WTC11 (cell line): ENCODE measurements at regions not wholly inside any gene's neighbourhood (a gene's known extent, or its start where the extent isn't known, plus 50 kb on each side); places are given as distances from the start of the nearest gene placed in this dataset.

Source experiments
- ATAC-seq: fragments of 200-7000 bp; cut with Tn5 transposase; 2 replicates; pipeline ENCODE4 v1.10.0; 2021; ENCODE audit warnings: mild to moderate bottlenecking, moderate library complexity
- CTCF ChIA-PET: fragments of 300-600 bp; sonication (Branson Sonifier 250); formaldehyde crosslinking; loops from one replicate; lab custom pipeline; 2021; ENCODE audit warnings: antibody characterized with exemption; lab: Charles Lee
- POLR2A ChIA-PET: fragments of 350-600 bp; sonication (Branson Sonifier 250); formaldehyde crosslinking; loops from one replicate; lab custom pipeline; 2021; ENCODE audit warnings: antibody characterized with exemption; lab: Charles Lee
- DNase-seq: peaks from one replicate; pipeline ENCODE4 v3.0.0; 2021; ENCODE audit warnings: low spot score
- H3K27ac Mint-ChIP-seq: 2 replicates; pipeline ENCODE4 v1.8.0; 2021; ENCODE audit warnings: mixed read lengths
- H3K27me3 Mint-ChIP-seq: 2 replicates; pipeline ENCODE4 v1.8.0; 2021; ENCODE audit warnings: low read depth, mild to moderate bottlenecking, moderate library complexity, mixed read lengths
- H3K36me3 Mint-ChIP-seq: 2 replicates; pipeline ENCODE4 v1.8.0; 2021; ENCODE audit warnings: mixed read lengths
- H3K4me1 Mint-ChIP-seq: 2 replicates; pipeline ENCODE4 v1.8.0; 2022; ENCODE audit warnings: mixed read lengths
- H3K4me3 Mint-ChIP-seq: 2 replicates; pipeline ENCODE4 v1.8.0; 2021; ENCODE audit warnings: mild to moderate bottlenecking, moderate library complexity, mixed read lengths
- H3K9me3 Mint-ChIP-seq: 2 replicates; pipeline ENCODE4 v1.8.0; 2021; ENCODE audit warnings: mixed read lengths
- CREB1 ChIP-seq: sonication (generic); formaldehyde crosslinking; IDR thresholded peaks from 2 replicates; pipeline ENCODE4 v1.8.0; 2023; ENCODE audit warnings: mild to moderate bottlenecking, missing genetic modification reagents
- FOXP1 ChIP-seq: sonication (generic); formaldehyde crosslinking; IDR thresholded peaks from 2 replicates; pipeline ENCODE4 v1.8.0; 2022; ENCODE audit warnings: missing genetic modification reagents, mild to moderate bottlenecking, moderate library complexity, borderline replicate concordance
- JUN ChIP-seq: sonication (generic); formaldehyde crosslinking; IDR thresholded peaks from 2 replicates; pipeline ENCODE4 v1.8.0; 2023; ENCODE audit warnings: mild to moderate bottlenecking, missing genetic modification reagents
- MYBL2 ChIP-seq: sonication (generic); formaldehyde crosslinking; IDR thresholded peaks from 2 replicates; pipeline ENCODE4 v1.8.1; 2023; ENCODE audit warnings: mild to moderate bottlenecking, moderate library complexity, missing genetic modification reagents
- NFATC4 ChIP-seq: fragments of 250-450 bp; sonication (Bioruptor Pico); IDR thresholded peaks from 2 replicates; pipeline ENCODE4 v1.9.0; 2021; ENCODE audit warnings: mild to moderate bottlenecking
- NR1H2 ChIP-seq: sonication (generic); formaldehyde crosslinking; IDR thresholded peaks from 2 replicates; pipeline ENCODE4 v1.9.0; 2021; ENCODE audit warnings: mild to moderate bottlenecking, moderate library complexity, missing genetic modification reagents
- NR2C2 ChIP-seq: sonication (generic); formaldehyde crosslinking; IDR thresholded peaks from 2 replicates; pipeline ENCODE4 v1.8.0; 2022; ENCODE audit warnings: mild to moderate bottlenecking, missing genetic modification reagents
- ZBTB21 ChIP-seq: sonication (generic); formaldehyde crosslinking; IDR thresholded peaks from 2 replicates; pipeline ENCODE4 v1.8.1; 2023; ENCODE audit warnings: mild to moderate bottlenecking, missing genetic modification reagents, borderline replicate concordance
- TF ChIP-seq, protein P1 (sequence below): sonication (generic); formaldehyde crosslinking; IDR thresholded peaks from 2 replicates; pipeline ENCODE4 v1.8.1; 2022; ENCODE audit warnings: missing genetic modification reagents, borderline replicate concordance
- TF ChIP-seq, protein P2 (sequence below): fragments of 250-450 bp; sonication (Bioruptor Pico); conservative IDR thresholded peaks from 2 replicates; pipeline ENCODE4 v1.9.0; 2021; ENCODE audit warnings: mild to moderate bottlenecking
- TF ChIP-seq, protein P3 (sequence below): sonication (generic); formaldehyde crosslinking; IDR thresholded peaks from 2 replicates; pipeline ENCODE4 v1.8.0; 2023; ENCODE audit warnings: missing genetic modification reagents
- TF ChIP-seq, protein P4 (sequence below): sonication (generic); formaldehyde crosslinking; IDR thresholded peaks from 2 replicates; pipeline ENCODE4 v1.8.1; 2022; ENCODE audit warnings: mild to moderate bottlenecking, missing genetic modification reagents, moderate library complexity, borderline replicate concordance
- TF ChIP-seq, protein P5 (sequence below): fragments of 250-450 bp; sonication (Bioruptor Pico); IDR thresholded peaks from 2 replicates; pipeline ENCODE4 v1.9.0; 2021; ENCODE audit warnings: moderate library complexity, mild to moderate bottlenecking, inconsistent platforms, borderline replicate concordance
- TF ChIP-seq, protein P6 (sequence below): sonication (generic); formaldehyde crosslinking; IDR thresholded peaks from 2 replicates; pipeline ENCODE4 v1.8.0; 2023; ENCODE audit warnings: missing genetic modification reagents, mild to moderate bottlenecking, borderline replicate concordance
- TF ChIP-seq, protein P7 (sequence below): sonication (generic); formaldehyde crosslinking; IDR thresholded peaks from 2 replicates; pipeline ENCODE4 v1.8.1; 2022; ENCODE audit warnings: low read depth, mild to moderate bottlenecking, moderate library complexity, missing genetic modification reagents, borderline replicate concordance
- TF ChIP-seq, protein P8 (sequence below): fragments of 250-450 bp; sonication (Bioruptor Pico); IDR thresholded peaks from 2 replicates; pipeline ENCODE4 v1.8.0; 2021; ENCODE audit warnings: mild to moderate bottlenecking
- TF ChIP-seq, protein P9 (sequence below): sonication (generic); formaldehyde crosslinking; IDR thresholded peaks from 2 replicates; pipeline ENCODE4 v1.8.0; 2022; ENCODE audit warnings: mild to moderate bottlenecking, missing genetic modification reagents

DNA sequence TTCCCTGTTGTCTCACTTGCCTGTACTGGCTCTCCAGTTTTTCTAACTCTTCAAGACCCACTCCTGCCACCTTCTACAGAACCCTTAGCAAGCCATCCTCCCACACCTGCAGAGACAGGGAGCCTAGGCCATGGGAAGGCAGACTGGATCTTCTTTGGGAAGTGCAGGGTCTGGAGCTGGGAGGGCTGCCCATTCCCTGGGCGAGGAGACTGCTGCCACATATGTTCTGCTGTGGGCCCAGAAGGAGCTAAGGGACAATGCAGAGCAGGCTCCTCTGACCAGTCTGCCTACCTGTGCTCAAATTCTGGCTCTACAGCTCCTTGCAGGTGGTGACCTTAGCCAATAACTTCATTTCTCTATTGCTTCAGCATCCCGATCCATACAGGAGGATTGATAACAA is 152.1 kb upstream of the CELF4 start:
- no peak for DNase-seq
- H3K27me3 Mint-ChIP-seq: peaks cover 3% of the 10 kb centered on the region; the same call in 1 of the 2 replicates
- H3K9me3 Mint-ChIP-seq: no peaks in the 10 kb centered on the region
- TF ChIP-seq NR1H2 (no peak), NFATC4 (CRISPR knock-in tag) (no peak), ZBTB21 (CRISPR knock-in tag) (no peak)
- TF ChIP-seq, protein P1, sequence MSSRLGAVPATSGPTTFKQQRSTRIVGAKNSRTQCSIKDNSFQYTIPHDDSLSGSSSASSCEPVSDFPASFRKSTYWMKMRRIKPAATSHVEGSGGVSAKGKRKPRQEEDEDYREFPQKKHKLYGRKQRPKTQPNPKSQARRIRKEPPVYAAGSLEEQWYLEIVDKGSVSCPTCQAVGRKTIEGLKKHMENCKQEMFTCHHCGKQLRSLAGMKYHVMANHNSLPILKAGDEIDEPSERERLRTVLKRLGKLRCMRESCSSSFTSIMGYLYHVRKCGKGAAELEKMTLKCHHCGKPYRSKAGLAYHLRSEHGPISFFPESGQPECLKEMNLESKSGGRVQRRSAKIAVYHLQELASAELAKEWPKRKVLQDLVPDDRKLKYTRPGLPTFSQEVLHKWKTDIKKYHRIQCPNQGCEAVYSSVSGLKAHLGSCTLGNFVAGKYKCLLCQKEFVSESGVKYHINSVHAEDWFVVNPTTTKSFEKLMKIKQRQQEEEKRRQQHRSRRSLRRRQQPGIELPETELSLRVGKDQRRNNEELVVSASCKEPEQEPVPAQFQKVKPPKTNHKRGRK (CRISPR knock-in tag): no peak
- TF ChIP-seq, protein P2, sequence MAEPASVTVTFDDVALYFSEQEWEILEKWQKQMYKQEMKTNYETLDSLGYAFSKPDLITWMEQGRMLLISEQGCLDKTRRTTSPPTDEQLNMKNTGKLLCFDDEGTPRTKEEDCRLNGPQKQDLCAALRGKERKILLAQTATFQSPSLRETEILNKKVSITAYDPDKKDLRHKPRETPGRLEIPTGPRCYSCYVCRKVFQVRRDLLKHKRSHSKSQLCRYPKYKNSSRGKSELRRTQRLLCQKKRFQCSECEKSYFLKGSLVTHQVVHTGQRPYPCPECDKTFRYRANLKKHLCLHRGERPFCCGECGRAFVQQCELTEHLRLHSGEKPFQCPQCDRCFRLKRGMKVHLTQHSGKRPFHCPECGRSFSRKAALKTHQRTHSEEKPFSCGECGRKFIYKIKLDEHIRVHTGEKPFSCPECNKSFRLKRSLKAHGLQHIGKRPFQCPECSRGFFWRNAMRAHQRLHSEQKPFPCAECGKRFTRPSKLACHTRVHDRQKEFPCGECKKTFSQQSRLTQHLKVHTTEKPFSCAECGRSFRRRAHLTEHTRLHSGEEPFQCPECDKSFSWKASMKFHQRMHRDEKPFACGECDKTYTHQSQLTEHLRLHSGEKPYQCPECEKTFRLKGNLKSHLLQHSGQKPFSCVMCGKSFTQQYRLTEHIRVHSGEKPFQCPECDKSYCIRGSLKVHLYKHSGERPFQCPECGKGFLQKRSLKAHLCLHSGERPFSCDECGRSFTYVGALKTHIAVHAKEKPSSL (CRISPR knock-in tag): no peak
- TF ChIP-seq, protein P3, sequence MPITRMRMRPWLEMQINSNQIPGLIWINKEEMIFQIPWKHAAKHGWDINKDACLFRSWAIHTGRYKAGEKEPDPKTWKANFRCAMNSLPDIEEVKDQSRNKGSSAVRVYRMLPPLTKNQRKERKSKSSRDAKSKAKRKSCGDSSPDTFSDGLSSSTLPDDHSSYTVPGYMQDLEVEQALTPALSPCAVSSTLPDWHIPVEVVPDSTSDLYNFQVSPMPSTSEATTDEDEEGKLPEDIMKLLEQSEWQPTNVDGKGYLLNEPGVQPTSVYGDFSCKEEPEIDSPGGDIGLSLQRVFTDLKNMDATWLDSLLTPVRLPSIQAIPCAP (CRISPR knock-in tag): no peak
- TF ChIP-seq, protein P4, sequence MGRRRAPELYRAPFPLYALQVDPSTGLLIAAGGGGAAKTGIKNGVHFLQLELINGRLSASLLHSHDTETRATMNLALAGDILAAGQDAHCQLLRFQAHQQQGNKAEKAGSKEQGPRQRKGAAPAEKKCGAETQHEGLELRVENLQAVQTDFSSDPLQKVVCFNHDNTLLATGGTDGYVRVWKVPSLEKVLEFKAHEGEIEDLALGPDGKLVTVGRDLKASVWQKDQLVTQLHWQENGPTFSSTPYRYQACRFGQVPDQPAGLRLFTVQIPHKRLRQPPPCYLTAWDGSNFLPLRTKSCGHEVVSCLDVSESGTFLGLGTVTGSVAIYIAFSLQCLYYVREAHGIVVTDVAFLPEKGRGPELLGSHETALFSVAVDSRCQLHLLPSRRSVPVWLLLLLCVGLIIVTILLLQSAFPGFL (CRISPR knock-in tag): no peak
- TF ChIP-seq, protein P5, sequence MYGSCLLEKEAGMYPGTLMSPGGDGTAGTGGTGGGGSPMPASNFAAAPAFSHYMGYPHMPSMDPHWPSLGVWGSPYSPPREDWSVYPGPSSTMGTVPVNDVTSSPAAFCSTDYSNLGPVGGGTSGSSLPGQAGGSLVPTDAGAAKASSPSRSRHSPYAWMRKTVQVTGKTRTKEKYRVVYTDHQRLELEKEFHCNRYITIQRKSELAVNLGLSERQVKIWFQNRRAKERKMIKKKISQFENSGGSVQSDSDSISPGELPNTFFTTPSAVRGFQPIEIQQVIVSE (CRISPR knock-in tag): no peak
- H3K27ac Mint-ChIP-seq: no peak overlapping the region
- no peak overlapping the region for H3K4me3 Mint-ChIP-seq
- no peaks in the 10 kb centered on the region for H3K4me1 Mint-ChIP-seq
- ChIA-PET CTCF (no interaction called here), POLR2A (no interaction called here)
- ATAC-seq: no peak
- H3K36me3 Mint-ChIP-seq: no peaks in the 10 kb centered on the region

DNA sequence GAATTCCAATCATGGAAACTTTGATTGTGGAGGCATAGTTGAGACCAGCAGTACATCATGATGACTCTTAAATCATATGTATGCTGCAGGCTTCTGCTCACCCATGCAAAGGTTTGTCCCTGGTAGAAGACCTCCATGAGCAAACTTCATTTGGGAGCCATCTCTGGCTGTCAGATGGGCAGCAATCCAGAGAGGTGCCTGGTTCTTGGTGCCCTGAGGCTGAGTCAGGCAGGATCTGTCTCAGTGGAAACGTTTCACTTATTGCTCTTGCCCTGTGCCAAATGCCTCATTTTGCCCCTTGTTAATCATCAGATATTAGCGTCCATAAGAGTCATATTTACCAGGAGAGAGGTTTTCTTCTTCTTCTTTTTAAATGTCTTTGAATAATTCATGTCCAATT is 151.5 kb upstream of the CELF4 start:
- ATAC-seq: no peak
- Mint-ChIP-seq H3K27me3 (peaks cover 3% of the 10 kb centered on the region; the same call in 1 of the 2 replicates), H3K4me1 (no peaks in the 10 kb centered on the region), H3K27ac (no peak overlapping the region), H3K36me3 (no peaks in the 10 kb centered on the region), H3K4me3 (no peak overlapping the region), H3K9me3 (no peaks in the 10 kb centered on the region; the same call in 1 of the 2 replicates)
- DNase-seq: no peak
- ChIA-PET POLR2A (no interaction called here), CTCF (no interaction called here)
- TF ChIP-seq, protein P6, sequence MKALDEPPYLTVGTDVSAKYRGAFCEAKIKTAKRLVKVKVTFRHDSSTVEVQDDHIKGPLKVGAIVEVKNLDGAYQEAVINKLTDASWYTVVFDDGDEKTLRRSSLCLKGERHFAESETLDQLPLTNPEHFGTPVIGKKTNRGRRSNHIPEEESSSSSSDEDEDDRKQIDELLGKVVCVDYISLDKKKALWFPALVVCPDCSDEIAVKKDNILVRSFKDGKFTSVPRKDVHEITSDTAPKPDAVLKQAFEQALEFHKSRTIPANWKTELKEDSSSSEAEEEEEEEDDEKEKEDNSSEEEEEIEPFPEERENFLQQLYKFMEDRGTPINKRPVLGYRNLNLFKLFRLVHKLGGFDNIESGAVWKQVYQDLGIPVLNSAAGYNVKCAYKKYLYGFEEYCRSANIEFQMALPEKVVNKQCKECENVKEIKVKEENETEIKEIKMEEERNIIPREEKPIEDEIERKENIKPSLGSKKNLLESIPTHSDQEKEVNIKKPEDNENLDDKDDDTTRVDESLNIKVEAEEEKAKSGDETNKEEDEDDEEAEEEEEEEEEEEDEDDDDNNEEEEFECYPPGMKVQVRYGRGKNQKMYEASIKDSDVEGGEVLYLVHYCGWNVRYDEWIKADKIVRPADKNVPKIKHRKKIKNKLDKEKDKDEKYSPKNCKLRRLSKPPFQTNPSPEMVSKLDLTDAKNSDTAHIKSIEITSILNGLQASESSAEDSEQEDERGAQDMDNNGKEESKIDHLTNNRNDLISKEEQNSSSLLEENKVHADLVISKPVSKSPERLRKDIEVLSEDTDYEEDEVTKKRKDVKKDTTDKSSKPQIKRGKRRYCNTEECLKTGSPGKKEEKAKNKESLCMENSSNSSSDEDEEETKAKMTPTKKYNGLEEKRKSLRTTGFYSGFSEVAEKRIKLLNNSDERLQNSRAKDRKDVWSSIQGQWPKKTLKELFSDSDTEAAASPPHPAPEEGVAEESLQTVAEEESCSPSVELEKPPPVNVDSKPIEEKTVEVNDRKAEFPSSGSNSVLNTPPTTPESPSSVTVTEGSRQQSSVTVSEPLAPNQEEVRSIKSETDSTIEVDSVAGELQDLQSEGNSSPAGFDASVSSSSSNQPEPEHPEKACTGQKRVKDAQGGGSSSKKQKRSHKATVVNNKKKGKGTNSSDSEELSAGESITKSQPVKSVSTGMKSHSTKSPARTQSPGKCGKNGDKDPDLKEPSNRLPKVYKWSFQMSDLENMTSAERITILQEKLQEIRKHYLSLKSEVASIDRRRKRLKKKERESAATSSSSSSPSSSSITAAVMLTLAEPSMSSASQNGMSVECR: no peak
- TF ChIP-seq, protein P7, sequence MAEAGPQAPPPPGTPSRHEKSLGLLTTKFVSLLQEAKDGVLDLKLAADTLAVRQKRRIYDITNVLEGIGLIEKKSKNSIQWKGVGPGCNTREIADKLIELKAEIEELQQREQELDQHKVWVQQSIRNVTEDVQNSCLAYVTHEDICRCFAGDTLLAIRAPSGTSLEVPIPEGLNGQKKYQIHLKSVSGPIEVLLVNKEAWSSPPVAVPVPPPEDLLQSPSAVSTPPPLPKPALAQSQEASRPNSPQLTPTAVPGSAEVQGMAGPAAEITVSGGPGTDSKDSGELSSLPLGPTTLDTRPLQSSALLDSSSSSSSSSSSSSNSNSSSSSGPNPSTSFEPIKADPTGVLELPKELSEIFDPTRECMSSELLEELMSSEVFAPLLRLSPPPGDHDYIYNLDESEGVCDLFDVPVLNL (CRISPR knock-in tag): no peak
- TF ChIP-seq JUN: no peak
- TF ChIP-seq MYBL2 (CRISPR knock-in tag): no peak
- TF ChIP-seq, protein P8, sequence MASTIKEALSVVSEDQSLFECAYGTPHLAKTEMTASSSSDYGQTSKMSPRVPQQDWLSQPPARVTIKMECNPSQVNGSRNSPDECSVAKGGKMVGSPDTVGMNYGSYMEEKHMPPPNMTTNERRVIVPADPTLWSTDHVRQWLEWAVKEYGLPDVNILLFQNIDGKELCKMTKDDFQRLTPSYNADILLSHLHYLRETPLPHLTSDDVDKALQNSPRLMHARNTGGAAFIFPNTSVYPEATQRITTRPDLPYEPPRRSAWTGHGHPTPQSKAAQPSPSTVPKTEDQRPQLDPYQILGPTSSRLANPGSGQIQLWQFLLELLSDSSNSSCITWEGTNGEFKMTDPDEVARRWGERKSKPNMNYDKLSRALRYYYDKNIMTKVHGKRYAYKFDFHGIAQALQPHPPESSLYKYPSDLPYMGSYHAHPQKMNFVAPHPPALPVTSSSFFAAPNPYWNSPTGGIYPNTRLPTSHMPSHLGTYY: no peak
- TF ChIP-seq FOXP1 (CRISPR knock-in tag): no peak
- TF ChIP-seq CREB1 (CRISPR knock-in tag): no peak
- no peak for TF ChIP-seq NR2C2 (CRISPR knock-in tag)
- TF ChIP-seq, protein P9, sequence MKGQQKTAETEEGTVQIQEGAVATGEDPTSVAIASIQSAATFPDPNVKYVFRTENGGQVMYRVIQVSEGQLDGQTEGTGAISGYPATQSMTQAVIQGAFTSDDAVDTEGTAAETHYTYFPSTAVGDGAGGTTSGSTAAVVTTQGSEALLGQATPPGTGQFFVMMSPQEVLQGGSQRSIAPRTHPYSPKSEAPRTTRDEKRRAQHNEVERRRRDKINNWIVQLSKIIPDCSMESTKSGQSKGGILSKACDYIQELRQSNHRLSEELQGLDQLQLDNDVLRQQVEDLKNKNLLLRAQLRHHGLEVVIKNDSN: no peak
- no peak for TF ChIP-seq NFATC4 (CRISPR knock-in tag)
